Retinal pigment epithelial cell (primary cell): ENCODE measurements at regions not wholly inside any gene's neighbourhood (a gene's known extent, or its start where the extent isn't known, plus 50 kb on each side); places are given as distances from the start of the nearest gene placed in this dataset.
"Not testable (repeated sequence)": the region's sequence is repeated elsewhere in the genome, so short reads cannot be mapped to it uniquely, and the experiment has no call there.

Experiments
- DNase-seq: peaks from one replicate; pipeline ENCODE4 v3.0.0-alpha.2; 2010; ENCODE audit warnings: low read depth
- H3K4me3 ChIP-seq: 2 replicates; pipeline ENCODE4 v1.5.1; 2011; ENCODE audit warnings: mild to moderate bottlenecking, low read length, control low read depth, moderate library complexity
- TF ChIP-seq, protein P1 (sequence below): conservative IDR thresholded peaks from 2 replicates; pipeline ENCODE4 v1.5.1; 2011; ENCODE audit warnings: low read depth, low read length, control low read depth, inconsistent platforms

DNA sequence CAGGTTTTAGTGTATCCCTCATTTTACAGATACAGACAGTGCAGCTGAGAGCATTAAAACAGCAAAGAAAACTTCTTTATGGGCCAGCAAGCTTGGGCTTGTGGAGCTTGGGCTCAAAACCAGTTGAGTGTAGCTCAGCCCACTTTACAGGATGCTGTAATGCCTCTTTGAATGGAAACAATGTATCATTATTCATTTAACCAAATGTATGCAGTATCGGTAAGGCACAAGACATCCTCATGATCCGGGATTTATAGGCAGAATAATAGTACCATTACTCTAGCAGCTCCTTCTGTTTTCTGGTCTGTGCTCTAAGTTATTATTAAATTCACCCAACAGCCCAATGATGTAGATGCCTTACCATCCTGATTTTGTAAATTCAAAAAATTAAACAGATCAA lies 575.1 kb upstream of the CDH7 start:
- TF ChIP-seq, protein P1, sequence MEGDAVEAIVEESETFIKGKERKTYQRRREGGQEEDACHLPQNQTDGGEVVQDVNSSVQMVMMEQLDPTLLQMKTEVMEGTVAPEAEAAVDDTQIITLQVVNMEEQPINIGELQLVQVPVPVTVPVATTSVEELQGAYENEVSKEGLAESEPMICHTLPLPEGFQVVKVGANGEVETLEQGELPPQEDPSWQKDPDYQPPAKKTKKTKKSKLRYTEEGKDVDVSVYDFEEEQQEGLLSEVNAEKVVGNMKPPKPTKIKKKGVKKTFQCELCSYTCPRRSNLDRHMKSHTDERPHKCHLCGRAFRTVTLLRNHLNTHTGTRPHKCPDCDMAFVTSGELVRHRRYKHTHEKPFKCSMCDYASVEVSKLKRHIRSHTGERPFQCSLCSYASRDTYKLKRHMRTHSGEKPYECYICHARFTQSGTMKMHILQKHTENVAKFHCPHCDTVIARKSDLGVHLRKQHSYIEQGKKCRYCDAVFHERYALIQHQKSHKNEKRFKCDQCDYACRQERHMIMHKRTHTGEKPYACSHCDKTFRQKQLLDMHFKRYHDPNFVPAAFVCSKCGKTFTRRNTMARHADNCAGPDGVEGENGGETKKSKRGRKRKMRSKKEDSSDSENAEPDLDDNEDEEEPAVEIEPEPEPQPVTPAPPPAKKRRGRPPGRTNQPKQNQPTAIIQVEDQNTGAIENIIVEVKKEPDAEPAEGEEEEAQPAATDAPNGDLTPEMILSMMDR, result no peak
- DNase-seq, result no peak

DNA sequence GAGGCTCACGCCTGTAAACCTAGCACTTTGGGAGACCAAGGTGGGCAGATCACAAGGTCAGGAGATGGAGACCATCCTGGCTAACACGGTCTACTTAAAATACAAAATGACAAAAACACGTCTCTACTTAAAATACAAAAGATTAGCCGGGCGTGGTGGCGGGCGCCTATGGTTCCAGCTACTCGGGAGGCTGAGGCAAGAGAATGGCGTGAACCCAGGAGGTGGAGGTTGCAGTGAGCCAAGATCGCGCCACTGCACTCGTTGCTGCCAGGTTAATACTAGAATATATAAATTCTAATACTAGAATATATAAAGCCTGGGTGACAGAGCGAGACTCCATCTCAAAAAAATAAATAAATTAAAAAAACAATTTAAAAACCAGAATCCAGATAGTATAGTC lies 588.7 kb upstream of the CDH7 start:
- not testable (repeated sequence) for H3K4me3 ChIP-seq, DNase-seq

More for the DNA sequence above, 575.1 kb upstream of the CDH7 start:
- no peak overlapping the region for H3K4me3 ChIP-seq

DNA sequence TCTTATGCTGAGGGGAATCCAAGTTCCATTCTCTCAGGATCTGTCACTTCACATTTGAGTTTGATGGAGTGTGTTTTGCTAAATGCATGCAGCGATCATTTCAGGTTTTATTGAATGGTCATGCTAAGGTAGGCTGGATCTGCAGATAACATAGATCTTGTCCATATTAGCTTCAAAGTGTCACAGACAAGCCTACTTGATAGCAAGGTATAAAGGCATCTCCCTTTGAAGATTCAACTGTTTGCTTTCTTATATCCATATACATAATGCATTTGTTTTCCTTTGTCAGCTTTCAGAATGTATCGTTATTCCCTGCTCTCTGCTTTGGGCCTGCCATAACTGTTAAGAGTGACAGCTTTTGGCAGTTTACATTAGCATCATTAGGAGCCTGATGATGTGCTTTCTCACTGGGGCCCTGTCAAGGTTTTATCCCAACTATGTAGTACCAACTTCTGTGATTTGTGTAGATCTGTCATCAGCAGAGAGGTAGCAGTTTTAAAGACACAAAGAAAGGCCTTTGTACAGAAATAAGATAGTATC lies 604.3 kb upstream of the CDH7 start:
- no peak for DNase-seq
- H3K4me3 ChIP-seq, result no peak overlapping the region
- TF ChIP-seq, protein P1, result no peak

DNA sequence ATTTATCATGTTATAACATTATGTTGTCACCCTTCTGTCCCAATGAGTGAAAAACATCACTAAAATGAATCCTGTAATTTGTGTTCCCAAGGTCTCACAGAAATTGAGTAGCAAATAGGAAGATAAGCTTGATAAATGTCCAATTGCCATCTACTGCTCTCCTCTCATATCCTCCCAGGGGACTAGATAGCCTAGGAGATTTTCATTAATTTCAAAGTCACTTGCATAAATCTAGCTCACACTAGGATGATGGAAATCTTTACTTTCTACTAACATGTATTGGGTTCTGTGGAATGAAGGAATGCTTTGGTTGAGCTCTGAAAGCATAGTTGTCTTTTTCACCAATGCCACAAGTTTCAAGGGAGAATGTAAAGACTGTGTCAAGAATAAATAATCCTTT lies 605.5 kb upstream of the CDH7 start:
- TF ChIP-seq, protein P1, result no peak
- no peak for DNase-seq

DNA sequence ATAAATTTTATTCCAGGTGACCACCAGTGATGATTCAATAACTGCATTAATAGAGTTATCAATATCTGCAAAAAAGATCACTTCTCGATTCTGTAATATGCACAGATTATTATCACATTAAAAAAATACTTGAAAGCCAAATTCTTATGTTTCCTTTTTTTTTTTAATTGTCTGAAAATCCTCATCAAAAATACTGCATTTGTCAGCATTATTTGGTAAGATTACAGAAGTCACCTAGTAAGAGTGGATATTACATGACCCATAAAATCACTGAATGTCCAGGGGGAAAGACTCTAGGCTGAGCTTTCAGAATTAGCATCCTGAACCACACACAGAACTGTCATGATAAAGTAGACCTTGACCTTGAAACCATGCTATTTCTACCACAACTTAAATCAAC lies 617.2 kb upstream of the CDH7 start:
- no peak overlapping the region for H3K4me3 ChIP-seq
- TF ChIP-seq, protein P1, result no peak
- DNase-seq, result no peak

More for the DNA sequence above, 605.5 kb upstream of the CDH7 start:
- no peak overlapping the region for H3K4me3 ChIP-seq

DNA sequence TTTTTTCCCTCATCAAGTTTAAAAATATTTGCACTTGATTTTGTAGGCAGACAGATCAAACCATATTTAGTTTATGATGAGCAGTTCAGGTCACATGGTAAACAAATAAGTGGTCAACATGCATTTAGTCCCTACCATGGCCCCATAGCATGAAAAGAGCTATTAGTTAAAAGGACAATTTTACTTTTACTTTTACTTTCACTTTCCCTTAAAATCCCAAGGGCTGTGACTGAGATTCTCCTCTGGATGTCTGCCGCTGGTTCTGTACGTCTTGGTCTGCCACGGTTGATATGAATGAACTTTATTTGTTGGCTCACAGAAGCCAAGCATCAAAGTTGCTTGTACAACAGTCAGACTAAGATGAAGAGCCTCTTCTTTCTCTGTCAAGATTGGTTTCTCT lies 626.2 kb upstream of the CDH7 start:
- H3K4me3 ChIP-seq, result no peak overlapping the region
- TF ChIP-seq, protein P1, result no peak
- no peak for DNase-seq

DNA sequence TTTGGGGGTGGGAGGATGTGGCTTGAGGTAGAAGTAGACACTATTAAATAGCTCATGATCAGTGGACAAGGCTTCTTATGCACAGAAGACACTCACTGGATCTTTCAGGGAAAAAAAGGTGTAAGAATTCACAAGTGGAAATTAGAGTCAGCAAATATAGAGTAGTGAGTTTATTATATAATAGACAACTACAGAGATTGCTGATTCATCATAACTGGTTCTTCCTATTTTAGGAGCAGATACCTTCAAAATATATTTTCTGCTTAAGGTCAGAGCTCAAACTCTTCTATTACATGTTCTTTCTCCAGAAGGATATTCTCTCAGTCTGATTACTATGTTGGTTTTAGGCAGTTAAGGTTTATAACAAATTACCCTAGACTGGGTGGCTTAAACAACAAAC lies 646.9 kb upstream of the CDH7 start:
- TF ChIP-seq, protein P1, result no peak
- no peak overlapping the region for H3K4me3 ChIP-seq
- DNase-seq, result no peak

DNA sequence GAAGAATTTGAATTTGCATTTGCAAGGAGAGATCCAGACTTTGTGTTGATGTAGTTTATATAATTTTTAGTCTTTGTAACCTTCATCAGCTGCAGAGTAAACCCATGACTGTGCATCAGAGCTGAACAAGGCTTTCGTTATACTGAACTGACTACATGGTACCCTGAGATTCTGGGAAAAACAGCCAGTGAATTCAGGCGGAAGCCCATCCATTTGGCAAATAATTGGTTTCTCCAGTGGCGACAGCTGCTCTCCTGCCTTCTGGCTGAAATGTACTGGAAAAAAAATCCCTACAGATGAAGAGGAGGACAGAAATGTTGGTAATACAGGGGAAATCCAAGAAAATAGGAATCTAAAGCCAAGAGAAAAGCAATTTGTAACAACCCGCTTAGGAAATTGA lies 657.5 kb upstream of the CDH7 start:
- DNase-seq, result no peak
- no peak overlapping the region for H3K4me3 ChIP-seq
- TF ChIP-seq, protein P1, result no peak
